RCC 7860 (cell line): ENCODE measurements at regions not wholly inside any gene's neighbourhood (a gene's known extent, or its start where the extent isn't known, plus 50 kb on each side); places are given as distances from the start of the nearest gene placed in this dataset.

Experiments used
- DNase-seq: peaks from one replicate; pipeline ENCODE4 v3.0.0-alpha.2; 2015; ENCODE audit warnings: low spot score
- FAIRE-seq: peaks from 2 replicates; lab custom pipeline; 2012; peaks lifted over from hg19 to GRCh38; lab: Jason Lieb, UNC

DNA sequence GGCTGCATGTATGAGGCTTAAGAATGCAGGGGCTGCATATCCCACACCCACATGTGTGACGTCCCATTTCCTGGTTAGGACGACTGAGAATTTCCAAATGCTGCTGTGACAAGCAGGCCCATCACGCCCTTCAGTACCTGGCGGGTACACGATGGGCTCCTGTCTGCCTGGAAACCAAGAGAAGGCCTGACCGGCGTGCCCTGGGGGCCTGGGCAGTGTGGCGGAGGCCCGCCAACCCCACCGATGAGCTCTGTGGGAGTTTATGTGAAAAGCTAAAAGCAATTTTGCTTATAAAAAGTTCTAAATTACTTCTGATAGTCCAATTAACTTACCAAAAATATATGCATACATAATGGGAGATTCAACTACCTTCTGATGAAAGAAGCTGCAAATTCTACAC, 837.3 kb downstream of the GALR1 start:
- no peak for DNase-seq
- no peak for FAIRE-seq

DNA sequence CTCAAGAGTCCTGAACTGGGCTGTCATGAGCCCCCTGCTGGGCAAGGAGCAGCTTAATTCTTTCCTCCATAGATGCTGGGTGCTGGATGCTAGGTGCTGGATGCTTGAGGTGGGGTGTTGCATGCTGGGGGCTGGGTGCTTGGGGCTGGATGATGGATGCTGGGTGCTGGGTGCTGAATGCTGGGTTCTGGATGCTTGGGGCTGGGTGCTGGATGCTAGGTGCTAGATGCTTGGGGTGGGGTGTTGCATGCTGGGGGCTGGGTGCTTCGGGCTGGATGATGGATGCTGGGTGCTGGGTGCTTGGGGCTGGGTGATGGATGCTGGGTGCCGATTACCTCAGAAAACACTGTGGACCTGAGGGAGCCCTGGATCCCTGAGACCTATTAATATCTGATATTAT, 837.7 kb downstream of the GALR1 start:
- no peak for FAIRE-seq
- DNase-seq: no peak

DNA sequence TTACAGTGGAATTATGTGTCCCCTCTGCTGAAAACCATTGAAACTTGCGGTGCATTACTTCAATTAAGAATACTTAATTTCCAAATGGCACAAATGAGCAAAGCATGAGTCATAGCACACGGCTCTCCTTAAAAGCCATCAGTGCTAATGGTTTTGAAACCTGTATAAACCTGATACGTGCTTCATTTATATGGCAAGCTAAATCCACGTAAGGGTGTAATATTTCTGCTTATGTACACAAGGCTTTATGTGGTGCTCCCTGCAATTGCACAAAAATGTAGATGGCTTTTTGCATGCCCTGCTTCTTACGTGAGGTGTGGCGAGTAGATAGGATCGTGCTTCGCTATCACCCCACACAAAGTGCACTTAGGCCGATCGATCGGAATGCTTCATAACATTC, 840.9 kb downstream of the GALR1 start:
- FAIRE-seq (no peak), DNase-seq (no peak)

DNA sequence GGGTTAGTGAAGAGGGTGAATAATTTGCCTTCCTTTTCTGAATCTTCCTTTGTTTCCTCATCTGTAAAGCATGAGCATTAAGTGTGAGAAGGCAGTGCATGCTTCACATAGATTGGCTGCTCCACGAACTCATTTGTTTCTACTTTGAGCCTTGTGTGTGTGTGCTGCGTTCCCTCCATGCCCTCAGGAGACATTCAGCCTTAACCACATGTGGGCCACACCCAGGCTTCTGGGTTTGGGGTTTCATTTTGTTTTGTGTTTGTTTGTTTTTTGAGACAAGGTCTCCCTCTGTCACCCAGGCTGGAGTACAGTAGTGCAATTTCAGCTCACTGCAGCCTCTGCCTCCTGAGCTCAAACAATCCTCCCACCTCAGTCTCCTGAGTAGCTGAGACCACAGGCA, 843.3 kb downstream of the GALR1 start:
- no peak for DNase-seq
- no peak for FAIRE-seq

DNA sequence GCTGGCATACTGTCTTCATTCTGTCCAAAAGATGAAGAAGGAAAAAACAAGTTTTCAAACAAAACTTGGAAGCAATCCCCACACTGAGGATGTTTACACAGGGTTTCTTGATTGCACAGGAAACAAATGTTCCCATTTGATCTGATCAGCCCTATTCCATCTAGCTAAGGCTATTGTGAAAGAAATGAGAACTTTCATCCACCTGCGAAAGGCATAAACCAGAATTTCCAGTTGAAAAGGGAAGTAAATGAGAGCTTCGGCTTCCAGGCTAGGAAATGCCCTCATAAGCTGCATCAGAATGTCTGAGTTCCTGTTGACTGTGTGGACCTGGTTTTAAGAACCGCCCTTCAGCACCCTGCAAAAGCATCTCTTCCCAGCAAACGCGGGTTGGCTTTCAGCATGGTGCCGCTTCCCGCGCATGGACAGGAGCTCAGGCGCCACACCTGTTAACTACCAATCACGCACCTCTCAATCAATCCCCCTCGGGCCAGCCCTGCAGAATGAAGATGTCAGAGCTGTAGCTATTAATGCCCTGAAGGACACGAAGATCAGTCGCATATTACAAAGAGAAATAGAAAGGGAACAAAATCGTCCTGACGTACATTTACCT, 850.4 kb downstream of the GALR1 start:
- DNase-seq (no peak), FAIRE-seq (no peak)

DNA sequence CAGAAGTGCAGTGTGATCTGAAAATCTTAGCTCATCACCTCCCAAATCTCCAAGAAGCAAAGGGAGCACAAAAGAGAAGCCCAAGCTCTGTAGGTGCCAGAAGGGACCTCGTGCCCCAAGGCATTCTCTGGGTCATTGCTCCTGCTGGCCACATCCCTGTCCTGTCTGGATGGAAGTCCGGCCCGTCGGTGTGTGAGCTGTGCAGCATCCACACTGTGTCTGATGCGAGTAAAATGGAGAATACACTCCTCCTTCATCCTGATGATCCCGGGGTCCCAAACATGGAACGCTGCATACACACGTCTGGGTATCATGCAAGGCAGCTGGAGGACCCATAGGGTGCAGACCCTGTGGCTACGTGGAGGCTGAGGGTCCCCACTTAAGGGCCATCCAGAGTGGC, 851.4 kb downstream of the GALR1 start:
- no peak for DNase-seq
- no peak for FAIRE-seq

DNA sequence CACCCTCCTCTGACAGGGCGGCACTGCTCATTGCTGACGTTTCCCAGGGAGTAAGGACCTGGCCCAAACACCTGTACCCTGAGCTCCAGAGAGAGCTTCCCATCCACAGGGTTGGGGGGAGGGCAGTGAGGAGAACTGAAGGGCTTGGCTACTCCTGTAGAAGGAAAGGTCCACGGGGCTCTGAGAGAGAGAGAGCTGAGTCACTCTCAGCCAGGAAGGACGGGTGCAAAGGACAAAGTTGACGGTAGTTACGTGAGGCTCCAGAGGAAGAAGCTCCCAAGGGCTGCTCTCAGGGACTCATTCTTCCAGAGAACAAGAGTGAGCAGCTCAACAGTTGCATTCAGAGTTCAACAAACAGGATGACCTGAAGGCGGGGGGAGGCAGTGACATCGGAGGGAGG, 852.5 kb downstream of the GALR1 start:
- no peak for DNase-seq
- no peak for FAIRE-seq

DNA sequence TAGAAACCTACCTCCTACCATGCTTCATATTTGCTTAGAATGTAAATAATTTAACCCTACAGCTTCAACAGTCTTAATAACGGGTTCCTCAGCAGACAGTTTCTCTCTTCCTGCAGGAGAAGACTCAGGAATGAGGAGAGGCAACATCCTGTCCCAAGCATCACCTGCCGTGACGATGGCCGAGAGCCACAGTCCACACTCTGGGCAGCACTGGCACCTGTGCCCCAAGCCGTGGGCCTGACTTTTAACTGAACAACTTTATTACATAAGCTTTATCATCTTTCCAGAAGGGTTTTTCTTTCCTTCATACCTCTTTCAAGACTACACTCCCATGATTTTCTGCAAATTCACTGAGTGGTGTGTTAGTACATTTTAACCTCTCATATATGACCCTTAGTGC, 856.0 kb downstream of the GALR1 start:
- FAIRE-seq (no peak), DNase-seq (no peak)

DNA sequence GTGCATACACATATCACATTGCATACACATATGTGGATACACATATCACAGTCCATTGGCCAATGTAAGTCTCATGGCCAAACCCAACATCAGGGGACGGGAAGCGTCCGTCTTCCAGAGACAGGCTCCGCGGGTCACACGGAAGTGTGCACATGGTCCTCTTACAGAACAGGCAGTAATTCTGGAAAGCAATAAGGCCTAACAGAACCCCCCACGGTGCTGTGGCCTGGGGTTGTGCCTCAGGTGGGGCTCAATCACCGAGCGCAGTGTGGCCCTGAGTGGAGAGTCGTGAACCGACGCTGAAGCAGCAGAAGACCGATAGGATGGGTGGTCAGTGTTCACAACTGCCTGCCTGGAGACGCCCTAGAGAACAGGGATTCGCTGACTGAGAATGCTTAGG, 857.3 kb downstream of the GALR1 start:
- DNase-seq (no peak), FAIRE-seq (no peak)

DNA sequence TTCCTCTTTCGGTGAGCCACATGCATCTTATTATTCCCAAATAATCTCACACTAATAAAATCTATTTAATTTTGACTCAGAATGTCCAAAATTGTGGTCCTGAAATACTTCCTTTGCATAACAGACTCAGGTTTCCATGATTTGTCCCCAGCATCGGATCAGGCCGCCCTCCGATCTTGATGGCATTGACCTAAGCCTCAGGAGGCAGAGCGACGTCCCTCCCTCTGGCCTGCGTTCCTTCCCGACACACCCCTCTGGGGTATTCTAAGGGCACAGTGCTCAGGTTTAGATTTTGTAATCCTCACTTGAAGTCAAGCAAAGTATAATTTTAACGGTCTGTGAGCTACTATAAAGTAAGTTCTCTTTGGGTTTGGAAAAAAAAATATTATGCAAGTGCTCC, 857.7 kb downstream of the GALR1 start:
- DNase-seq (no peak), FAIRE-seq (no peak)

DNA sequence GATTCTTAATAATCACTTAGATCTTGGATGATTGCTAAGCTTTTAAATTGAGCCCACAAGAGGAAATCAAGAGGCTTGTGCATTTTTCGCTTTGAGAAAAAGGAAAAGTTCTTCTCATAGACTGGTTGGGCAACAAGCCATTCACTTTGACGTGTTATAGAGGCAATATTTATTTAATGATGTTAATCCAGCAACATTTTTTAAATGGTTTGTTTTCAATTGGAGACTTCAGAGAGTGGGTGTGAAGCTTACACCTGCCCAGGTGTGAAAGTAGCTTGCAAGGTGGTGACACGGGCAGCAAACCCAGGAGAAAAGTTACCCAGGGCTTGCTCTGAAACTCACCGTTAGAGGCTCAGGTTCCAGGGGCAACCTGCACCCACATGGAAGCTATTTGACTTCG, 858.9 kb downstream of the GALR1 start:
- FAIRE-seq (no peak), DNase-seq (no peak)

DNA sequence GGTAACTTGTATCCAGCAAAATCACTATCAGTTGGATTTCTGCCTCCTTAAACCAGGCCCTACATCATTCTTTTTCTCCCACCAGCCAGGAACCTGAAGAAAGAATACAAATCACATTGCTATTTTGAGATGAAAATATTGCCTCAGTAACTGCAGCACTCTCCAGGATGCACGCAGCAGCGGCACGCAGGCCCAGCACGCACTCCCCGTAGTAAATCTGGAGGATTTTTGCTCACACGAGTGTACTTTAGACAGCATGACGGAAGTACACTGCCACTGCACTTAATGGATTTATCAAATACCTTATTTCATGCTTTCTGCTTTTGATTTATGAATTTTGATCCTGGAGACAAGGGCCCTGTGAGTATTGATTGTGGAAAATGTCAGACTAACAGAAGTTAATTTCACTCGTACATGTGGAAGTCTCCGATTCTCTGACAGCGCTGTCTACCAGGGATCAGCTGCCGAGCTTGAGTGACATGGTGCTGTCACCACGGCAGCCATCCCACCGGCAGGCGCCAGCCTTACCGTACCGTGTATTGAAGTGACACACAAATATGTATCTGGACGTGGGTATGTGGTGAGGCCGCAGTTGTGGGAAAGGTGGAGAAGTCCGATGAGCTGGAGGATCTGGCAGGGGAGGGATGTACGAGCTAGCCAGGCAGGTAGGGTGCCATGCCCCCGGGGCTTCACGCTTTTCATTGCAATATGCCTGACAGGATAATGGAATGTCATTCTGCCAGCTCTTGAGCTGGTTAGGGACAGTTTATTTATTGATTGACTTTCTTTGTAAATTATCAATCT, 863.7 kb downstream of the GALR1 start:
- FAIRE-seq (no peak), DNase-seq (no peak)

DNA sequence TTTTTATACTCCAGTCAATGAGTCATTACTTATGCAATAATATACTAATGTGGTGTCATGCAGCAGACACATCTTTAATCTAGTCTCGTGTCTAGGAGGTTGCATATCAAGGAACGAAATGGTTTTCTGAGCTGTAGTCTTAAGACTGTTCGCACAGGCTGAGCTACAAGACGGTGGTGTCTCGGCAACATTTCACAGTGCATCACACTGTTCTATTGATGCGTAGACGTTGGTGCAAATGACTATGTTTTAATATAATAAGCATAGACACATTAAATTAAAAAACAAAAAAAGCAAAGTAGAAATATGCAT, 864.2 kb downstream of the GALR1 start:
- DNase-seq: no peak
- no peak for FAIRE-seq

DNA sequence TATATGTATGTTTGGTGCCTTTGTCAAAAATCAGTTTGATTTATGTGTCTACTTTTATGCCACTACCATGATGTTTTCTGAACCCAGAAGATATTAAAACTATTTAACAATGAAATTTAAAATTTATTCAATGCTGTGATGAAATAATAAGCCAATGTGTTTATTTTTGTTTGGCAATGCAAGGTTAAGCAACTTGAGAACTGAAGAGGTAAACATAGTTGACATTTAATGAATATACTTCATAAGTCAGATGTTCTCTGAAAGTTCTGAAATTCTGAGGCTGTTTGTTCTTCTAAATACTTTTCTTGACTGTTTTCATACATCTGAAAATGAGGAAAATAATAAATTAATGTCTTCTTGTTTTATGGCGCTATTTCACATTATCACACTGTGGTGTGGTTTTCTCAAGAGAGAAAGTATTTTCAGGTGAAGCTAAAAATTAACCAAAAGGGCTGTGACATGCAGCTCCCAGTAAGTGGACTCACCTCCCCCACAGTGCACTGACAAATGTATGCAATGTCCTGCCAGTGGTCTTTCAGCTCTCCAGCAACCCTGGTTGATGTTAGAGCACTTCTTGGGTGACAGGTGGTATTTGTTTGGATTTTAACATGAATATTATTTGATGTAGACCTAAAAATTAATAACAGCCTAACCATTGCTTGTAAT, 863.6 kb upstream of the SALL3 start:
- FAIRE-seq: no peak
- no peak for DNase-seq

DNA sequence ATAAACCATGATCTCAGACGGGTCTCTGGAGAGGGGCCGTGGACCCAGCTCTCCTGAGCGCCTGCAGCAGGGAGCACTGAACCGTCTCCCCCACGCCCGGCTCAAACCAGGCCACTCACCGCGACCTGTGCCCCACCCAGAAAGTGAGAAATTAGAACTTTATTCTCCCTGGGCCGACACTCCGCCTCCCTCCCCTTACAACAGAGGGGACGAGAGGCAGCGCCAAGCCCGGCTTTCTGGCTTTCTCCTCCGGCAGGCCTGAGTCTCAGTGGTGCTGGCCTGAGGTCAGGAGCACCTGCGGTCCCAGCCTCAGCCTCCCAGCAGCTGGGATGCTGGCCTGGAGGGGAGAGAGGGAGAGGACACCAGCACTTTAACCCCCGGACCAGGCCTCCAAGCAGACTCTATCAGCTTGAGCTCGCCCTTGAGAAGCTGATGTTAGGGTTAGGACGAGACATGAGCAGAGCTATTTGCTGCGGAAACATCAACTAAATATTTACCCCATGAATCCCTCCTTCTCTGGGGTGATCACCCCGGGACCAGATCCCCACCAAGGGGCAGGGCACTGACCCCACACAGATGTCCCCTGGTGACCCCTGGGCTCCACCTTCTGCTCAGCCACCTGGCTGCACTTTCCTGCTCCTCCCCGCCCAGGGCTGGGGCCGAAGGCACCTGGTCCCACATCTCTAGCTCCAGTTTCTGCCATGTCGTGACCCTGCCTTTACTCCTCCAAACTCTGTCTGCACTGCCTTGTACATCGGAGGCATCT, 856.3 kb upstream of the SALL3 start:
- DNase-seq (no peak), FAIRE-seq (no peak)

DNA sequence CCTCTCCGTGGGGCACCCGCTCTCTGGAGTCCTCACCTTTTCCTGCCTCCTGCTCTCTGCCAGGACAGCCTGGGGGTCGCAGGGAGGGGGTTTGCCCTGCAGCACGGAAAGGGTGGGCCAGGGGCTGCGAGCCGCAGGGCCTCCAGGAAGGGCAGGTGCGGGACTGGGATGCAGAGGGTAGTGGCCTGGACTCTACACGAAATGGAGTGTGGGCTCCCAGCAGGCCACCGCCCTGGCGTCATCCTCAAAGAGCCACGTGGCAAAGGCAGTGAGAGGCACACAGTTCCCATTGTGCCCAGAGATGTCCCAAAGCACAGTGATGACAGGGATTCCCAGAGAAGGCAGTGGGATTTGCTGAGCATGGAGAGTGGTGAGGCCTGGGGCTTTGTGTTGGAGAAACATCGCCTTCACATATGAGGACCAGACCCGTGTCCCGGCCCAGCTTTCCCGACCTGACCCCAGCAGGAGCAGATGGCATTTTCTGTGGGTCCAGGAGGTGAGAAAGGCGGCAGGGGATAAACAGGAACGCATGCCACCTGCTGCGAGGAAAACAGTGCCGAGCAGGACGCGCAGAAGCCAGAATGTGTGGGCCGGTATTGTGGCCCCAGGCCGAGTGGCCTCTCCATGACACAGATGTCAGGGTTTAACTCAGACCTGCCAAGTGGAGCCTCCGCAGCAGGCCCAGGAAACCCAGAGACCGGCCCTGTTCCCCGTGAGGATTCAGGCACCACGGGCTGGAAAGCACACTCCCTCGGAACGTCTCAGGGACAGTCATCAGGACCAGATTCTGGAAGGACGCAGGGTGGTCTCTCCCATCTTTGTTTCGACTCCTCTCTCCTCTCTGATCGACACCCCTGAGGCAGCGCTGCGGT, 855.5 kb upstream of the SALL3 start:
- no peak for DNase-seq
- FAIRE-seq: no peak

DNA sequence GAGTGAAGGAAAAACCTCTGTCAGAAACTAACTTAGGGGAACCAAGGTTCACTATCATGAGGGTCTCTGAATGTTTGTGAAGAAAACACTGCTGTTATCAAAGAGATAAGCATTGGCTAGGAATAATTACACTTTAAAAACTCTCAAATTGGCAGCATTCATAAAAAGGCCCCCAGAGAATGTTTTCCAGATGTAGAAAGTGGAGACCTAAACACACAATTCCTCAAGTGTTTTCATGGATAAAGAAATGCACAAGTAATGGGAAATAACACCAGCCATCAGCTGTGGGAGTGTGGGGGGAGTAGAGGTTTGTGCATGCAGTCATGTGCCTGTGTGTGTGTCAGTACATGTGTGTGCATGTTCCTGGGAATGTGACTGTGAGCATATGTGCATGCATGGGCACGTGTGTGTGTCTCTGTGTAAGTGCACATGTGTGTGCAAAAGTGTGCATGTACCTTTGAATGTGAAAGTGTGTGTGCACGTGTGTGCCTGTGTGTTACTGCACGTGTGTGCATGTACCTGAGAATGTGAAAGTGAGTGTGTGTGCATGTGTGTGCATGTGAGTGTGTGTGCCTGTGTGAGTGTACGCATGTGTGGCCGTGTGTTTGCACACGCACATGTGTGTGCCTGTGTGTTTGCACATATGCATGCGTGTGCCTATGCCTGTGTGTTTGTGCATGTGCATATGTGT, 854.3 kb upstream of the SALL3 start:
- FAIRE-seq: no peak

DNA sequence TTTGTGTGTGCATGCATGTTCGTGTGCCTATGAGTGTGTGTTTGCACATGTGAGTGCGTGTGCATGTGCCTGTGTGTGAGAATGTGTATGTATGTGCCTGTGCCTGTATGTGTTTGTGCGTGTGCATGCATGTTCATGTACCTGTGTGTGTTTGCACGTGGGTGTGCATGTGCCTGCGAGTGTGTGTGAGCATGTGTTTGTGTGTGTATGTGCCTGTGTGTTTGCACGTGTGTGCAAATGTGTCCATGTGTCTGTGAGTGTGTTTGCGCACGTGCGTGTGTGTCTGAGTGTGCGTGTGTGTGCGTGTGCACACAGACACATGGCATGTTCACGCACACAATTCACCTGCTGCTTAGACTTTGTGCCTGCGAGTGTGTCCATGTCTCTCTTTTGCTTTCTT, 853.5 kb upstream of the SALL3 start:
- no peak for FAIRE-seq

More for the DNA sequence above, 854.3 kb upstream of the SALL3 start:
- no peak for DNase-seq

DNA sequence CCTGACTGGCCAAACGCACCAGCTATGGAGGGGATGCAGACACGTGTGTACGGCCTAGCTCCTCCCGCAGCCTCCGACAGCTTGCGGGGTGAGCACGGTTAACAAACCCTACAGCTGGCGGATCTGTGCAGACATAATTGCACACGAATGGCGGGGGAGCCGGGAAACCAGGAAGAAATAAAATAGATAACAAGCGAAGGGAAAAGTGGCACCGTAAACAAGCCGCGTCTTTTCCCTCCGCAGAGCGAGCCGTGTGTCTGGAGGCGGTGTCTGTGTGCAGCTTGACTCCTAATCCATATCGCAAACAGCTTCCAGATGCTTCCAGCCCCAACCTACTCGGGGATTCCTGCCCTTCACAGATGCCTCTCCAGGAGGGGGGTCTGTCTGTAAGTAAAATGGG, 853.1 kb upstream of the SALL3 start:
- FAIRE-seq (no peak), DNase-seq (no peak)

More for the DNA sequence above, 853.5 kb upstream of the SALL3 start:
- DNase-seq: no peak

DNA sequence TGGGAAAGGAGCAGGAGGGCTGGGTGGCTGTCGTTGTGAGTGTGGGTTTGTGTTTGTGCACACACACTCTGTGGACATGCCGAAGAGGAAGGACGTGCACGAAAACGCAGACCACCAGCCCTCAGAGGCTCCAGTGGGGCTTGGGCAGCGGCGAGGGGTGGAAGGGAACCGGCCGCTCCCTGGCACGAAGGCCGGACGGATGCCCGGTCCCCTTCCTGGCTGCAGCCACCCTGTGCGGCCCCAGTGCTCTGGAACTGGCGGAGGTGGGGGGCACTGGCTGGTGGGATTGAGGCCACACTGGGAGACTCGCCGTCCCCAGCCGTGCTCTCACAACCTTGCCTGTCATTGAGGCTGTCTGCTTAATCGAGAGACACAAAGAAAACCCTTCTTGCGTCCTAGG, 852.6 kb upstream of the SALL3 start:
- no peak for DNase-seq
- FAIRE-seq: no peak
